ENCODE measurements at regions not wholly inside any gene's neighbourhood (a gene's known extent, or its start where the extent isn't known, plus 50 kb on each side); places are given as distances from the start of the nearest gene placed in this dataset.
"Not testable (repeated sequence)": the region's sequence is repeated elsewhere in the genome, so short reads cannot be mapped to it uniquely, and the experiment has no call there.

- H3K27ac ChIP-seq; DNase-seq (ENCODE audit: low spot score); CTCF ChIA-PET; POLR2A ChIA-PET (ENCODE audit: low non-redundant PET): not testable (repeated sequence)
Measured at GRCh38 chrX:115840729-115841409, 279.9 kb downstream of the PLS3 start.

- H3K27ac ChIP-seq; POLR2A ChIA-PET (ENCODE audit: low non-redundant PET); CTCF ChIA-PET; DNase-seq (ENCODE audit: low spot score): not testable (repeated sequence)
Measured at GRCh38 chrX:115850986-115851385, 290.0 kb downstream of the PLS3 start.

DNA sequence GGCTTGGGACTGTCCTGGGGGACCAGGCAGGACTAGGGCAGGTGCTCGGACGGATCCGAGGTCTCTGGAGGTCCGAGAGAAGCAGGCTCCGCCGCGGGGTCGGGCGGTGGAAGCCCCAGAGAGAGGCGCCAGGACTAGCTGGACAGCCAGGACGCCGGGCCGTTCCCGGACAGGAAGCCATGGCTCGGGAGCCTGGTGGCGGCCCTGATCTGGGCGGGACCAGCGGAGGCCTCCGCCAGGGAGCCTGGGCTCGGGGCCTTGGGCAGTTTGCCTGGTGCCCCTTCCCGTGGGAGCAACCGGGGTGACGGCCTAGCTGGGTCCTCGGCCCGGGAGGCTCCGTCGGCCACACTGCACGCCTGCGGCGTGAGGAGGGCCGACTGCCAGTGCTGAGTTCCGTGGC lies 292.3 kb downstream of the PLS3 start:
- H3K27ac ChIP-seq; CTCF ChIA-PET; DNase-seq (ENCODE audit: low spot score); POLR2A ChIA-PET (ENCODE audit: low non-redundant PET): not testable (repeated sequence)

- CTCF ChIA-PET; POLR2A ChIA-PET (ENCODE audit: low non-redundant PET): not testable (repeated sequence)
Measured at GRCh38 chrX:115881170-115881569, 289.4 kb upstream of the AGTR2 start.

GRCh38 chrX:115884121-115884520 lies 286.4 kb upstream of the AGTR2 start:
- POLR2A ChIA-PET (ENCODE audit: low non-redundant PET); CTCF ChIA-PET; DNase-seq (ENCODE audit: low spot score); H3K27ac ChIP-seq: not testable (repeated sequence)

More at GRCh38 chrX:115881170-115881569, 289.4 kb upstream of the AGTR2 start:
- not testable (repeated sequence) for DNase-seq (ENCODE audit: low spot score); H3K27ac ChIP-seq

DNA sequence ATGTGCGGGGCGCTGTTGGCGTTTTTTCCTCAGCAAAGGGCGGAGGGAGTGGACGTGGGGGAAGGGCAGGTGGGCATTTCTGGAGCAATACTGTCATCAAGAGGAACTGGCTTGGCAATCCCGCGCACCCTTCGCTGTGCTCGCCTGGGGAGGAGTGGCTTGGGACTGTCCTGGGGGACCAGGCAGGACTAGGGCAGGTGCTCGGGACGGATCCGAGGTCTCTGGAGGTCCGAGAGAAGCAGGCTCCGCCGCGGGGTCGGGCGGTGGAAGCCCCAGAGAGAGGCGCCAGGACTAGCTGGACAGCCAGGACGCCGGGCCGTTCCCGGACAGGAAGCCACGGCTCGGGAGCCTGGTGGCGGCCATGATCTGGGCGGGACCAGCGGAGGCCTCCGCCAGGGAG lies 282.5 kb upstream of the AGTR2 start:
- H3K27ac ChIP-seq; CTCF ChIA-PET; POLR2A ChIA-PET (ENCODE audit: low non-redundant PET); DNase-seq (ENCODE audit: low spot score): not testable (repeated sequence)

- POLR2A ChIA-PET (ENCODE audit: low non-redundant PET); H3K27ac ChIP-seq; DNase-seq (ENCODE audit: low spot score); CTCF ChIA-PET: not testable (repeated sequence)
Measured at GRCh38 chrX:115888519-115888918, 282.0 kb upstream of the AGTR2 start.

DNA sequence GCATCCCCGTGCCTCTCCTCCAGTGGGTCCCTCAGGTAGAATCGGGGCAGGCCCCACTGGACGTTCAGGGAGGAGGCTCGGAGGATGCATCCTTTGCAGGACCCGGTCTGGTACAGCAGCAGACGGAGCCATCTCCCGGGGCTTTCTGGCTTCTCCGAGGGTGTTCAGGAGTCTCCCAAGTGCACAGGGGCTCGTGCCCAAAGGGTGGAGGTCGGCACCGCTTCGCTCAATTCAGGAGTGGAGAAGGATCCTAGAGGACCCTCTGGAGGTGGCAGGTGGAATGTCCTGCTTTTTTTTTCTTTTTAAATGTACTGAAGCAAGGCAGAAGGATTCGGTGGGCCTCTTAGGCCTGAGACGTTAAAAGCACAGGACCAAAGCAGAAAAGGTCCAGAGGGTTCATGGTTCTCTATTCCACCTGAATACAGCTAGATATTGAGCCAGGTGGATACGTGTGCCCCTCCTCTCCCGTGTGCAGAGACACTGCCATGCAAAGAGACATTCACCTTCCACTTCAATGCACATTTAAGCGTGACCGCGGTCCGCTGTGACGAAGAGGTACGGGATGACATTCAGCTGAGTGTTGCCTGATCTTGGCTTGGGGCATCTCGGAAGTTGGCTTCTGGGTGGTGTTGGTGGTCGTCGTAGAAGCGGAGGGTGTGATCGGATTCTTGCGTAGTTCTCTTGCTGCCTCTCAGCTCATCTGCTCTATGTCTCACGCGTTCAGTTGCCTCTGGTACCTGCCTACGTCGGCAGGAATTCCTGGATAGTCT lies 281.2 kb upstream of the AGTR2 start:
- ChIA-PET POLR2A (ENCODE audit: low non-redundant PET) (no interaction called here), CTCF (no interaction called here)
- TF ChIP-seq CTCF (conservative IDR thresholded peaks at IDR 0.05; ENCODE audit: low read depth): no peak
- DNase-seq (ENCODE audit: low spot score): no peak
- H3K27ac ChIP-seq: no peak overlapping the region

- ChIA-PET POLR2A (ENCODE audit: low non-redundant PET) (no interaction called here), CTCF (interaction anchor here (0.7 kb wide), 1 partner anchor 90 kb away, joined by 3 read pairs; no protein-coding TSS in a partner anchor)
- DNase-seq (ENCODE audit: low spot score): no peak
- no peak overlapping the region for H3K27ac ChIP-seq
- TF ChIP-seq CTCF (conservative IDR thresholded peaks at IDR 0.05; ENCODE audit: low read depth): no peak
Measured at GRCh38 chrX:115892056-115892708, 278.4 kb upstream of the AGTR2 start.

- no peak for TF ChIP-seq CTCF (conservative IDR thresholded peaks at IDR 0.05; ENCODE audit: low read depth)
- no peak overlapping the region for H3K27ac ChIP-seq
- ChIA-PET POLR2A (ENCODE audit: low non-redundant PET) (no interaction called here), CTCF (no interaction called here)
- no peak for DNase-seq (ENCODE audit: low spot score)
Measured at GRCh38 chrX:115892787-115893671, 277.5 kb upstream of the AGTR2 start.
